Retinal pigment epithelial cell (primary cell): ENCODE measurements at regions not wholly inside any gene's neighbourhood (a gene's known extent, or its start where the extent isn't known, plus 50 kb on each side); places are given as distances from the start of the nearest gene placed in this dataset.

Experiments
- DNase-seq: peaks from one replicate; pipeline ENCODE4 v3.0.0-alpha.2; 2010; ENCODE audit warnings: low read depth
- H3K4me3 ChIP-seq: 2 replicates; pipeline ENCODE4 v1.5.1; 2011; ENCODE audit warnings: mild to moderate bottlenecking, low read length, control low read depth, moderate library complexity
- CTCF ChIP-seq: conservative IDR thresholded peaks from 2 replicates; pipeline ENCODE4 v1.5.1; 2011; ENCODE audit warnings: low read depth, low read length, control low read depth, inconsistent platforms

- DNase-seq = no peak
- H3K4me3 ChIP-seq = no peak overlapping the region
- TF ChIP-seq CTCF = no peak
Observed at GRCh38 chr14:101407328-101407727, 154.0 kb upstream of the DIO3 start.

- TF ChIP-seq CTCF = no peak
- H3K4me3 ChIP-seq = no peak overlapping the region
- no peak for DNase-seq
Observed at GRCh38 chr14:101408077-101408831, 153.0 kb upstream of the DIO3 start.

GRCh38 chr14:101409006-101409543 lies 152.2 kb upstream of the DIO3 start:
- no peak for DNase-seq
- no peak for TF ChIP-seq CTCF
- H3K4me3 ChIP-seq = no peak overlapping the region

- DNase-seq = no peak
- H3K4me3 ChIP-seq = no peak overlapping the region
- no peak for TF ChIP-seq CTCF
Observed at GRCh38 chr14:101410126-101410525, 151.2 kb upstream of the DIO3 start.

GRCh38 chr14:101411151-101411550 lies 150.1 kb upstream of the DIO3 start:
- H3K4me3 ChIP-seq = no peak overlapping the region
- no peak for TF ChIP-seq CTCF
- DNase-seq = no peak

- DNase-seq = no peak
- no peak for TF ChIP-seq CTCF
- no peak overlapping the region for H3K4me3 ChIP-seq
Observed at GRCh38 chr14:101411779-101412178, 149.5 kb upstream of the DIO3 start.

GRCh38 chr14:101412739-101413138 lies 148.6 kb upstream of the DIO3 start:
- DNase-seq = no peak
- no peak overlapping the region for H3K4me3 ChIP-seq

More at GRCh38 chr14:101412739-101413138, 148.6 kb upstream of the DIO3 start:
- no peak for TF ChIP-seq CTCF
